Panc1 (cell line): ENCODE measurements at regions not wholly inside any gene's neighbourhood (a gene's known extent, or its start where the extent isn't known, plus 50 kb on each side); places are given as distances from the start of the nearest gene placed in this dataset.

ENCODE experiments used
- CTCF ChIP-seq: fragments of 450-650 bp; IDR thresholded peaks from 2 replicates; pipeline ENCODE4 v1.5.1; 2017; ENCODE audit warnings: mild to moderate bottlenecking
- POLR2AphosphoS5 ChIP-seq: IDR thresholded peaks from 2 replicates; pipeline ENCODE4 v1.6.1; 2012; ENCODE audit warnings: mild to moderate bottlenecking, low read depth, low read length, moderate library complexity
- TCF7L2 ChIP-seq: IDR thresholded peaks from 2 replicates; pipeline ENCODE4 v1.6.1; 2011; ENCODE audit warnings: mild to moderate bottlenecking, low read depth, low read length, inconsistent platforms

DNA sequence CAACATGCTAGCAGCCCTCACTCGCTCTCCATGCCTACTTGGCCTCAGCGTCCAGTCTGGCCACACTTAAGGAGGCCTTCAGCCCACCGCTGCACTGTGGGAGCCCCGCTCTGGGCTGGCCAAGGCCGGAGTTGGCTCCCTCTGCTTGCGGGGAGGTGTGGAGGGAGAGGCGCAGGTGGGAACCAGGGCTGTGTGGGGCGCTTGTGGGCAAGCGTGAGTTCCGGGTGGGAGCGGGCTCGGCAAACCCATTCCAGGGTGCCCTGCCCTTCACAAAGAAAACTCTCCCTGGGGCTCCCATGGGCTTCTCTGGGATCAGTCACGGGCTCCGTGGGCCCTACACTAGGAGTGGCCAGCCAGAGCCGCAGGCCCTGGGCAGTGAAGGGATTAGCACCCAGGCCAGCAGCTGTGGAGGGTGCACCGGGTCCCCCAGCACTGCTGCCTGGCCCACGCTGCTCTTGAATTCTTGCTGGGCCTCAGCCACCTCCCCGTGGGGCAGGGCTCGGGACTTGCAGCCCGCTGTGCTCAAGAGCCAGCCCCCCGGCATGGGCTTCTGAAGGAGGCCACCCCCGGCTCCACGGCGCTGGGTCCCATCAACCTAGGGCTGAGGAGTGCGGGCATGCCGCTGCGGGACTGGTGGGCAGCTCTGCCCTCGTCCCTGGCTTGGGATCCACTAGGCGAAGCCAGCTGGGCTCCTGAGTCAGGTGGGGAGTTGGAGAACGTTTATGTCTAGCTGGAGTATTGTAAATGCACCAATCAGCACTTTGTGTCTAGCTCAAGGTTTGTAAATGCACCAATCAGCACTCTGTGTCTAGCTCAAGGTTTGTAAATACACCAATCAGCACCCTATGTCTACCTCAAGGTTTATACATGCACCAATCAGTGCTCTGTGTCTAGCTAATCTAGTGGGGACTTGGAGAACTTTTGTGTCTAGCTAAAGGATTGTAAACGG is 273.6 kb upstream of the SULF2 start:
- TF ChIP-seq CTCF (no peak), TCF7L2 (no peak), POLR2AphosphoS5 (no peak)
